ENCODE measurements at regions not wholly inside any gene's neighbourhood (a gene's known extent, or its start where the extent isn't known, plus 50 kb on each side); places are given as distances from the start of the nearest gene placed in this dataset.

- H3K9ac ChIP-seq: no peak overlapping the region
- no peak overlapping the region for H3K4me2 ChIP-seq (ENCODE audit: low read length)
- H3K4me1 ChIP-seq: no peaks in the 10 kb centered on the region
- no peak overlapping the region for H2AFZ ChIP-seq
- no peaks in the 10 kb centered on the region for H3K27me3 ChIP-seq (ENCODE audit: control insufficient read depth, insufficient read depth, low read length)
- no peaks in the 10 kb centered on the region for H3K79me2 ChIP-seq
- no peaks in the 10 kb centered on the region for H3K36me3 ChIP-seq (ENCODE audit: control insufficient read depth, insufficient read depth, low read length)
- H3K9me3 ChIP-seq (ENCODE audit: control insufficient read depth, low read length): no peaks in the 10 kb centered on the region
- no peak for TF ChIP-seq CTCF (IDR thresholded peaks at IDR 0.05)
- H3K27ac ChIP-seq: no peak overlapping the region
- H3K4me3 ChIP-seq (ENCODE audit: low read depth, low read length): no peak overlapping the region
These were observed 471.5 kb downstream of the PIK3C3 start for GRCh38 chr18:42426496-42427015.

- H3K4me3 ChIP-seq (ENCODE audit: low read depth, low read length): no peak overlapping the region
- H3K36me3 ChIP-seq (ENCODE audit: control insufficient read depth, insufficient read depth, low read length): no peaks in the 10 kb centered on the region
- no peaks in the 10 kb centered on the region for H3K4me1 ChIP-seq
- no peaks in the 10 kb centered on the region for H3K79me2 ChIP-seq
- no peak overlapping the region for H2AFZ ChIP-seq
- H3K9me3 ChIP-seq (ENCODE audit: control insufficient read depth, low read length): no peaks in the 10 kb centered on the region
- no peaks in the 10 kb centered on the region for H3K27me3 ChIP-seq (ENCODE audit: control insufficient read depth, insufficient read depth, low read length)
- no peak overlapping the region for H3K4me2 ChIP-seq (ENCODE audit: low read length)
- no peak overlapping the region for H3K27ac ChIP-seq
- H3K9ac ChIP-seq: no peak overlapping the region
- TF ChIP-seq CTCF (IDR thresholded peaks at IDR 0.05): no peak
These were observed 474.2 kb downstream of the PIK3C3 start for GRCh38 chr18:42429196-42429595.

- Histone ChIP-seq H3K4me2 (ENCODE audit: low read length) (no peak overlapping the region), H3K4me1 (no peaks in the 10 kb centered on the region), H3K27ac (no peak overlapping the region), H2AFZ (no peak overlapping the region), H3K9me3 (ENCODE audit: control insufficient read depth, low read length) (no peaks in the 10 kb centered on the region), H3K9ac (no peak overlapping the region), H3K79me2 (no peaks in the 10 kb centered on the region), H3K27me3 (ENCODE audit: control insufficient read depth, insufficient read depth, low read length) (no peaks in the 10 kb centered on the region), H3K4me3 (ENCODE audit: low read depth, low read length) (no peak overlapping the region), H3K36me3 (ENCODE audit: control insufficient read depth, insufficient read depth, low read length) (no peaks in the 10 kb centered on the region)
- TF ChIP-seq CTCF (IDR thresholded peaks at IDR 0.05): no peak
These were observed 481.3 kb downstream of the PIK3C3 start for GRCh38 chr18:42436222-42436765.

GRCh38 chr18:42437001-42437400 lies 482.0 kb downstream of the PIK3C3 start:
- Histone ChIP-seq H3K4me3 (ENCODE audit: low read depth, low read length) (no peak overlapping the region), H2AFZ (no peak overlapping the region), H3K4me2 (ENCODE audit: low read length) (no peak overlapping the region), H3K9me3 (ENCODE audit: control insufficient read depth, low read length) (no peaks in the 10 kb centered on the region), H3K4me1 (no peaks in the 10 kb centered on the region), H3K27me3 (ENCODE audit: control insufficient read depth, insufficient read depth, low read length) (no peaks in the 10 kb centered on the region), H3K27ac (no peak overlapping the region), H3K79me2 (no peaks in the 10 kb centered on the region), H3K9ac (no peak overlapping the region), H3K36me3 (ENCODE audit: control insufficient read depth, insufficient read depth, low read length) (no peaks in the 10 kb centered on the region)
- TF ChIP-seq CTCF (IDR thresholded peaks at IDR 0.05): no peak

- Histone ChIP-seq H3K4me1 (no peaks in the 10 kb centered on the region), H3K4me2 (ENCODE audit: low read length) (no peak overlapping the region), H3K79me2 (no peaks in the 10 kb centered on the region), H3K27me3 (ENCODE audit: control insufficient read depth, insufficient read depth, low read length) (no peaks in the 10 kb centered on the region), H3K9me3 (ENCODE audit: control insufficient read depth, low read length) (no peaks in the 10 kb centered on the region), H3K36me3 (ENCODE audit: control insufficient read depth, insufficient read depth, low read length) (no peaks in the 10 kb centered on the region), H3K27ac (no peak overlapping the region), H2AFZ (no peak overlapping the region), H3K4me3 (ENCODE audit: low read depth, low read length) (no peak overlapping the region), H3K9ac (no peak overlapping the region)
- no peak for TF ChIP-seq CTCF (IDR thresholded peaks at IDR 0.05)
These were observed 482.6 kb downstream of the PIK3C3 start for GRCh38 chr18:42437646-42438045.

All from parathyroid adenoma (tissue), 2 donors.